HG03354 (cell line): ENCODE measurements at regions not wholly inside any gene's neighbourhood (a gene's known extent, or its start where the extent isn't known, plus 50 kb on each side); places are given as distances from the start of the nearest gene placed in this dataset.
"Not testable (repeated sequence)": the region's sequence is repeated elsewhere in the genome, so short reads cannot be mapped to it uniquely, and the experiment has no call there.

ENCODE experiments used
- ATAC-seq: cut with Tn5 transposase; IDR thresholded peaks from one replicate; pipeline ENCODE4 v1.9.1; 2021; ENCODE audit warnings: mild to moderate bottlenecking; ENCODE audit not compliant: unreplicated experiment, poor library complexity, severe bottlenecking

- no peak for ATAC-seq
Observed at GRCh38 chr4:71201817-71202576, 136.8 kb upstream of the SLC4A4 start.

DNA sequence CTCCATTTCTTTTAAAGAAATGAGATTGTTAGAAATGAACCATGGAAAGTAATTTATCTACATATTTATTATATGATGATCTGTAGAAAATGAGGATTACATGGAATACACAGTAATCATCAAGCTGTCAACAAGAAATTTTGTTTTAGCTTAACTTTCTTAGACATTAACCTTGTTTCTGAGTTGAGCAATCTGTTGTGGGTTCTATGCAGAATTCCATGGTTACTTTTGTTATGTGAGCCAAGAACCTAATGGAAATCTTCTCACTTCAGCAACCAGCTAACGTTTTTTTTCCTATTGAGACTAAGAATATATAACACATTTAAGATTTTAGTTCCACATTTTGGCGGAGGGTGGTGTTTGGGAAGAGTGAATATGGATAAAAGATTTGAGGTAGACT is 136.1 kb upstream of the SLC4A4 start:
- ATAC-seq: no peak

GRCh38 chr4:71204056-71204455 is 134.8 kb upstream of the SLC4A4 start:
- no peak for ATAC-seq

DNA sequence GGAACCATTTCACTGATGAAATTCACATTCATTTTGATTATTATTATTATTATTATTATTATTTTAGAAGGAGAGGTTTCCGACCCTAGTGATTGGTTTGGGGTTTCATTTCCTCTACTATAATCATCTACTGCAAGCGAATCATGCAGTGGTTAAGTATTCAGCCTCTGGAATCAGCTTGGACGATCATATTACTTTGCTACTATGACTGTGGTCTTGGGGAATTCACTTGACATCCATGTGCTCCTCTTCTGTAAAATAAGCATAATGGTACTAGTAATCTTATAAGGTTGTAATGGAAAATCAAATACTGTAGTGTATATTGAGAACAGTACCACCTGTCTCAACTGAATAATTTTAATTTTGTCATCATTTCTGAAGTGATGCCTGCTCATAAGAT is 132.1 kb upstream of the SLC4A4 start:
- ATAC-seq: no peak

- no peak for ATAC-seq
Observed at GRCh38 chr4:71209161-71209560, 129.7 kb upstream of the SLC4A4 start.

- no peak for ATAC-seq
Observed at GRCh38 chr4:71210823-71211222, 128.0 kb upstream of the SLC4A4 start.

GRCh38 chr4:71211748-71212147 is 127.1 kb upstream of the SLC4A4 start:
- ATAC-seq: no peak

DNA sequence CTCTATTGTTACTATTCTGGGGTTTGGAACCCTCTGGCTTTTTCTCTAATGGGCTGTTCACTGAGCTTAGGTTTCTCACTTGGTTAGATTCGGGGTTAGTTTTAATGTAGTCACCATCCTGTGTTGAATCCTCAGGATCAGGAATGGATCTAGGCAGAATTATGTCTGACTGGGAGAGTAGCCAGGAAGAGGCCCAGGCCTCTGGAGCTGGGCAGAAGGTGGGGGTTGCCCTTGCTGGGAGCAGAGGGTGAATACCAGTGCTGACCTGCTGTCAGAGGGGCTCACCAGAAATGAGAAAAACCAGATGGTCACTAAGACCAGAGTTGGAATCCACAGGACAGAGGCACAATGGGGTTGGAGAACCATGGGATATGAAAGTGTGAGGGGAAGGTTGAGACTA is 126.6 kb upstream of the SLC4A4 start:
- ATAC-seq: no peak

DNA sequence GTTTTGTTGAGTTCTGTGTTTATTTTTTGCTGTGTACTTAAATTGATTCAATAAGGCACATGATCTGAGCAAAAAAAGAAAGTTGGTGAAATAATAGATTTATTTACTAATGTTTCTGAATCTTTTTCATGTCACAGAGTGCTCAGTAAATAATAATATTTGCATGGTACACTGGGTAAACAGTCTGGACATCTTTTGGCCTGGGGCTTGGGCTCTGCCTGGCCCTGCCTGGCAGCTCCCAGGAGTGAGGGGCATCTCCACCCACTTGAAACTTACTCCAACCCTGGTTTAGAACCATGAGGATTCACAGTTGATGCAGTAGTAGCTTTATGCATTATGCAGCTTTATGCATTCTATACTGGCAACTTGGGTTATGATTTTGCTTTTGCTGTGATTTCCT is 124.2 kb upstream of the SLC4A4 start:
- ATAC-seq: no peak

GRCh38 chr4:71216316-71216959 is 122.4 kb upstream of the SLC4A4 start:
- ATAC-seq: no peak

DNA sequence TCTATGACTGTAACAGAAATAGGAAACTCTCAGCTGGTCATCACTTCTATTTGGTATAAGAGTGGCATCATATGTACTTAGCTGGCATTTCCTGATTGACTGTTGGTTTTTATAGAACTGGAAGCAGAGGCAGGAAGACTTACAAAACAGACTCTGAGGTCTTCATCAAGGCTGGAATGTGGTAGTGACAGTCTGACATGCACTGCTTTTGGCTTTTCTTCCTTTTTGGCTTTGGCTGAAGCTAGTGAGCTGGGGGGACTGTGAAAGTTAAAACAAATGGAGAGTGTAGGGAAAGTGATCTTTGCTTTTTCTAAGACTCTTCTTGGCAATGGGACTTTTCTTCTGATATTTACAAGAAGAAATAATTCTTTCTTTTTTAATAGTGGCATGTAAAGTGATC is 121.1 kb upstream of the SLC4A4 start:
- no peak for ATAC-seq

- ATAC-seq: not testable (repeated sequence)
Observed at GRCh38 chr4:71220848-71221247, 118.0 kb upstream of the SLC4A4 start.

DNA sequence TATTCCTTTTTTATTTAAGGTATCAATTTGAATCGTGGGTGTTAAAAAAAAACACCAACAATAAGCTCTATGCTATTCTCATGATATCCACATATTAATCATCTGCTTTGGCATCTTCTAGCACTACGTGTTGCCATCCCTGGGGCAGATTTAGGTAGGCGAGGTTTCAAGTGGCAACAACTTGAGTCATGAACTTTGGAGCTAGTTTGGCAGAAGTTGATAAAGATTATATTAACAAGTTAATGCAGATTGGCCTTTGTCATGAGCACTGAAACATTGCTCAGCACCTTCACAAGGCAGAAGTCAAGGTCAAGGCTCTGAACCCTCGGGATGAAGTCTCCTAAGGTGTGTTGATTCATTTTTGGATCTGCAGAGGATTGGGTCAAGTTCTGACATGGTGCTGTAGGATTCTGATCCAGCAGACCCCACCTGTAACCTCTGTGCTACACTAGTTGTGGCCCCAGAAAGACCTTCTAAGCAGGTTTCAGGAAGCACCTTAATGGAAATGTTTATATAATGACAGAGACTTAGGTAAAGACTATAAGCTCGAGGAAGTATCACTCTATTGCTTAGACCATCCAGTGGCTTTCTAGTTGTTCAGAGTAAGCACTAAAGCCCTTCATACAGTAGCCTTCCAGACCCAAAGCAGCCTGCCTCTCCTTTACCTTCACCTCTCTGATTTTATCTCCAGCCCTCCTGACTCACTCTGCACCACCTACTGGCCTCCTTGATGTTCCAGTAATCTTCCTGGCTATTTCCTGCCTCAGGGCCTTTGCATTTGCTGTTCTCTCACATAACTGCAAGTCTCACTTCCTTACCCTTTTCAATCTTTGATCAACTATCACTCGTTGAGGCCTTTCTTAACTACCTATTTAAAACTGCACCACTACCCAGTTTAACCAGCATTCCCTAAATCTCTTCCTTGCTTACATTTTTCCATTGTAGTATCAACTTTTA is 117.0 kb upstream of the SLC4A4 start:
- no peak for ATAC-seq

DNA sequence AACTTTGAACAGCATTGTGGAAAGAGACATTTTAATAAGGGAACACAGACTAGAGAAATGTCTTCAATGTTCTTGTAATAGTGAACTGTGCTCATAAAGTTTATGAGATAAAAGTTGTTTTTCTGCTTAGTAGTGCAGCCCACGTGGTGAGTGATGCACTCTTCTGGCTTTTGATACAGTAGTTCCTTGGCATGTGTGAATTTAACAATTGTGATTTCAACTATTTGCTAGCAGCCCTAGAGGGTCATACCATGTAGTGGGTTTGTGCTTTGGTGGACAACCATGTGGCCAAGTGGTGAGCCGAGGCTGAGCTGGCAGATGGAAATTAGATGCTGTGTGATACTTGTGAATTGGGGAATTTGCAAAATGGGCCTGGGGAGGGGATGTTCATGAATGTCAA is 116.2 kb upstream of the SLC4A4 start:
- ATAC-seq: no peak

- peak; percentile 67 for ATAC-seq
Observed at GRCh38 chr4:71229477-71230270, 109.1 kb upstream of the SLC4A4 start.

DNA sequence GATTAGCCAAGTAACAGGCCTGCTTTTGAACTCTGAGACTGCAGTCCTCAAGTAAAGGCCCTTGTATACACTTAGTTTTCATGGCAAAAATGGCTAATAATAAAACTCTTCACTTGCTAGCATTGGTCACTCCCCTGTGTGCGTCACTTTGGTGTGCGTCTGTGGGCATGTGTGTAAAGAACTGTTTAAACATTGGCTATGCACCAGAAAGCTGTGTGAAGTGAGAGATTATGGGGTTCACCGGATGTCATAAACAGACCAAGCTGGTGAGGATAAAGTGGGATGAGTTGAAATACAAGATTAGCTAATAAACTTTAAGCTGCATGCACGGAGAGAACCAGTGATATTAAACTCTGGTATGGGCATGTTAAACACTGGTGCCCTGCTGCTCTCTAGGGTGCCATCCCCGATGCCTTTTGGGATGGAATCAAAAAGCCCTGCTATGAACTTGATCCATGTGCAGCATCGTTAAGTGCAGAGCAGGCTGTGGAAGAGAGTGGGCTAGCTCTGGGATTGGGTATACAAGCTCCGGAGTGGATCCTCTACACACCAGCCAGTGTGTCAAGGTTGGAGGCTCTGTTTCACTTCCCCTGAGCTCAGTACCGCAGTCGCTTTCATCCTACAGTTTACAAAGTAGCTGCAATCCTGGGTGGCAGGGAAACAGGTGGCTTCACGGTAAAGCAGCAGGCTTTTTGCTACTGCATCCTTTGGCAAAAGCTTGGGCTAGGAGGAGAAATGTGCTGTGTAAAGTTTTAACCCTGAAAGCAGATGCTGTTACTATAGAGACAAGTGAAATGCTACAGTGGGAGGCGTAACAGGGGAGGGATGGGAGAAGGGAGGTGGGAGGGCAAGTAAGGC is 108.3 kb upstream of the SLC4A4 start:
- no peak for ATAC-seq

DNA sequence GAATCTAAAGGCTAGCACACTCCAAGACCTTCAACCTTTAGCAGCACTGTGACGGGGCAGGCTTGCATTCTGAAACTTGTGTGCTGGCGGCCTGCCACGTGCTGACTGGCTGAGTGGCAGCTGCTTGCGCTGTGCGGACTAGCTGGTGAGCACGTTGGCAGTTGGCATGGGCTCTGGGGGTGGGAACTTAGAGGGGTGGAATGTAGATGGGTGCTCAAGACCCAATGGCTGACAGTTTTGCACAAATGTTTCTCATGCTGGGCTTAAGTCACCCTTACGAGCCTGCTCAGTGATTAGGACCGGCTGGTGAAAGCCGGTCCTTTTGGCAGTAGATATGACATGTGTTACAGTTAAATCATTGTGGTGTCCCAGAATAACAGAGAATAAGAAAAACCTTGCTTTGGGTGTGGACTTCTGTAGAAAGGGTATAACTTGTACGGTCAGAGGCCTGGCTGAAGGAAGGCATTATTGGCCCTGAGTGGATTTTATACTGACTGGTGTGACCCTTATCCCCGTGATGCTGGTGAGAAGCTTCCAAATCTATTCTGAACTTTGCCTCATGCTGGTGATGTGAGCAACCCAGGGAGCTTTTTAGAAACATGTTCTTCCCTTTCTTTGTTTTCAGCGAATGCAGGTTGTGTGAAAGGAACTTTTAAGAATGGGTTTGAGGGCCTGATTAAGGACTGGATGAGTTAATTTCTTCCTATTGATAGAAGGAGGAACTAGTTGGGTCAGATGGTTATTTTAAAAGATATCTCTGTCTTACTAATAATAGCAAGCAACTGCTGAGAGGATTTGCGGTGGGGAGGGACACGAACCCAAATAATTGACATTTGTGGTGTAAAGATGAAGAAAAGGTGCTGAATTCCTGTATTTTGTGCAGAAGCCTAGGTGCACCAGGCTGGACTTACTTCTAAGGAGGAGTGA is 107.4 kb upstream of the SLC4A4 start:
- ATAC-seq: no peak

- ATAC-seq: no peak
Observed at GRCh38 chr4:71232056-71232430, 106.8 kb upstream of the SLC4A4 start.
